ENCODE measurements at regions not wholly inside any gene's neighbourhood (a gene's known extent, or its start where the extent isn't known, plus 50 kb on each side); places are given as distances from the start of the nearest gene placed in this dataset.
"Not testable (repeated sequence)": the region's sequence is repeated elsewhere in the genome, so short reads cannot be mapped to it uniquely, and the experiment has no call there.

DNA sequence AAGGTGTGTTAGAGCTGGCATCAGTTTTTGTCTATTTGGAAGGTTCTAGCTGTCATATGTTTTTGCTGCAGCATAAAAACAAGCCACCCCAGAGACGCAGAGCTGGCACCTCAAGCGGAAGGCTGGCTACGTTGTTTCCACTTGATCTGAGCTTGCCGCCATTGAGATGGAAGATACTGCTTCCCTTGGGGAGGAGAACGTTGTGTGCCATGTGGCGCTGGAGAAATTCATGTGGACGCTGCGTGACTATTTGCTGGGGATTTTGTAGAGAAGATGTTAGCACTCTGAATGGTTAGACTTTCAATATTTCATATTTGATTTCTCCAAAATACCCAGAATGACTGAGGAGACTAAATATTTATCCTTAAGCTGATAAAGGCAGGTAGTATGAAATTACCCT is 216.2 kb upstream of the ST6GAL2 start:
- ATAC-seq, result no peak
- DNase-seq, result no peak
- POLR2A ChIA-PET, result no interaction called here
- no peak overlapping the region for H3K27ac Mint-ChIP-seq
- no peaks in the 10 kb centered on the region for H3K4me1 Mint-ChIP-seq
- no peak overlapping the region for H3K4me3 Mint-ChIP-seq
- H3K36me3 Mint-ChIP-seq, result peaks cover 0 to 9% (median 0%) of the 10 kb centered on the region in 3 donors
- peaks cover 2 to 28% (median 6%) of the 10 kb centered on the region in 9 donors for H3K9me3 Mint-ChIP-seq
- H3K27me3 Mint-ChIP-seq, result peaks cover 0 to 2% (median 0%) of the 10 kb centered on the region in 5 donors

DNA sequence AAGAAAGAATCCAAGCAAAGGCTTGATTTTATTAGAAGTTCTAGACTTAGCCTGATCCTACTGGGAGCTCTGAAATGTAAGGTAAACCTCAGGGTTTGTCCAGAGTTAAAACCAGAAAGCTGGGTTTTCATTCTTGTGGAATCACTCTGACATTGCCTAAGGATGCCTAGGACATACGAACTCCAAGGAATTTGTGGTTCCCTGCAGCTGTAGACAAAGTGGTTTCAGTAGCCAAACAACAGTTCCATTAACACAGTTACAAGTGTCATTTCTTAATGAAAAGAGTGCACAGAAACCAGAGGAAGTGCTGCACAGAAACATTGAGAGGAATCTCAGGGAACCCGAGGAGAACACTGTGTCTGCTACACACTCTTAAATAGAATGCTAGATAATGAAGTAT is 221.4 kb upstream of the ST6GAL2 start:
- Mint-ChIP-seq H3K27me3 (peaks cover 0 to 6% (median 1%) of the 10 kb centered on the region in 5 donors), H3K27ac (no peak overlapping the region), H3K36me3 (peaks cover 0 to 9% (median 0%) of the 10 kb centered on the region in 3 donors), H3K4me3 (no peak overlapping the region), H3K4me1 (no peaks in the 10 kb centered on the region), H3K9me3 (peaks cover 2 to 42% (median 10%) of the 10 kb centered on the region in 9 donors)
- POLR2A ChIA-PET, result no interaction called here
- ATAC-seq, result no peak
- DNase-seq, result no peak

DNA sequence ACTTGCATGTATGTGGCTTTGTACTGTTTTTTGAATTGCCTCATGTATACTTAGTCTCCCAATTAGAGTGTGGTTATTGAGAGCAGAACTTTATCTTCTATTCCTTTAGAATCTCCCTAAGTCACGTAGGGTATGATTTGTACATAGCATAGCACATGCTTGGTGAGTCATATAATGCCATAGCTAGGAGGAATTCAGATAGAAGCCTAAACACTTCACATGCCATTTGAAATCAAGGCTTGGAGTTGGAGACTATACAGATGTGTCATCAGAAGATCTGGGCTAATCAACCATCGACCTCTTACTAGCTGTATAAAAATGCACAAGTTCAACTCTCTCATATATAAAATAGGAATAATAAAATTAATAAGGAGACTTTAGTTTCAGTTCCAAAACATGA is 222.6 kb upstream of the ST6GAL2 start:
- H3K9me3 Mint-ChIP-seq, result peaks cover 2 to 33% (median 12%) of the 10 kb centered on the region in 9 donors
- POLR2A ChIA-PET, result no interaction called here
- DNase-seq (no peak), ATAC-seq (no peak)
- no peak overlapping the region for H3K27ac Mint-ChIP-seq
- no peaks in the 10 kb centered on the region for H3K4me1 Mint-ChIP-seq
- H3K36me3 Mint-ChIP-seq, result peaks cover 0 to 9% (median 0%) of the 10 kb centered on the region in 3 donors
- H3K4me3 Mint-ChIP-seq, result no peak overlapping the region
- peaks cover 0 to 6% (median 1%) of the 10 kb centered on the region in 5 donors for H3K27me3 Mint-ChIP-seq

DNA sequence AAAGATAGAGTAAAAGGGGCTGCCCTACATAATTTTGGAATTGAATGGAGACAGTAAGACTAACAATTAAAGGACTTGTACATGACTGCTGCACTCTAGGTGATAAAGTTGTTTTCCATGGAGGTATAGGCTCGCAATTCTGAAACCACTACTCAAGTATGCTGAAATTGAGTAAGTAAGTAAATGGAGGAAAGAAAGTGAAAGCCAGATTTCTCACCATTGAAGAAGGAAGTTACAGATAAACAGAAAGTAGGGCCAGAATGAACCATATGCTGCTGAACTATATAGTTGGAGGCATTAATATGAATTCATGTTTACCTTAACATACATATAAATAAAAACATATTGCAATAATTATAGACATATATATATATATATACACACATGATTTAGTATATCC is 225.7 kb upstream of the ST6GAL2 start:
- no peak overlapping the region for H3K4me3 Mint-ChIP-seq
- POLR2A ChIA-PET, result no interaction called here

DNA sequence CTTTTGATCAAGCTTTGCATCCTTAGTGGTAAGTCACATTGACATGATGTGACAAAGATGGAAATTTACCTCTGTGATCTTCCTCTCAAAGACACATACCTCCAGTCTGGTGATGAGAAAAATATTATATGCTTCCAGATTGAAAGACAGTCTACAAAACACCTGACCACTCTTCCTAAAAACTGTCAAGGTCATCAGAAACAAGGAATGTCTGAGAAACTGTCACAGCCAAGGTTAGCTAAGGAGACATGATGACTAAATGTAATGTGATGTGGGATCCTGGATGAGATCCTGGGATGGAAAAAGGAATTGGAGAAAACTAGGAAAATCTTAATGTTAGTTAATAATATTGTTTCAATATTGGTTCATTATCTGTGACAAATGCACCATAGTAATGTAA is 226.6 kb upstream of the ST6GAL2 start:
- H3K36me3 Mint-ChIP-seq, result no peaks in the 10 kb centered on the region
- no peak overlapping the region for H3K4me3 Mint-ChIP-seq
- H3K9me3 Mint-ChIP-seq, result peaks cover 0 to 24% (median 4%) of the 10 kb centered on the region in 9 donors

More for the DNA sequence above, 225.7 kb upstream of the ST6GAL2 start:
- DNase-seq (no peak), ATAC-seq (no peak)
- Mint-ChIP-seq H3K36me3 (no peaks in the 10 kb centered on the region), H3K9me3 (peaks cover 0 to 24% (median 3%) of the 10 kb centered on the region in 9 donors), H3K27me3 (peaks cover 0 to 6% (median 0%) of the 10 kb centered on the region in 5 donors), H3K27ac (no peak overlapping the region), H3K4me1 (no peaks in the 10 kb centered on the region)

DNA sequence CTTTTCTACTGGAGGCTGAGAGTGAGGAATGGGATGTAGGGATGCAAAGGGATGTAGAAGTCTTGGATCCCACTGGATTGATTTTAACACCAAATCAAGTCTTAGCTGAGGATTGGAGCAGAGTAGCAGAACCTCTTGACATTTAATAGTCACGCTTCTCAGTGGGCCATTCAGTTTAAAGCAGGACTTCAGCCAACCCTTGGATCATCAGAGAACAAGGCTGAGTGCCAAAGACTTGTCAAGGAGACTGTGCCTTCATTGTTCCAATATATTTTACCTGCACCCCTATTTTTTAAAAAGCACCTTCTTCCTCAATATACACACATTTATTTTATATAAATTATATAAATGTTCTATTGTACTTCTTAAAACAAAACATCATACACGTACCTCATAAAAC is 242.4 kb upstream of the ST6GAL2 start:
- no peaks in the 10 kb centered on the region for H3K4me1 Mint-ChIP-seq
- ATAC-seq, result no peak
- H3K36me3 Mint-ChIP-seq, result no peaks in the 10 kb centered on the region

More for the DNA sequence above, 226.6 kb upstream of the ST6GAL2 start:
- ATAC-seq (no peak), DNase-seq (no peak)
- POLR2A ChIA-PET, result no interaction called here
- Mint-ChIP-seq H3K27ac (no peak overlapping the region), H3K27me3 (peaks cover 0 to 6% (median 0%) of the 10 kb centered on the region in 5 donors), H3K4me1 (no peaks in the 10 kb centered on the region)

DNA sequence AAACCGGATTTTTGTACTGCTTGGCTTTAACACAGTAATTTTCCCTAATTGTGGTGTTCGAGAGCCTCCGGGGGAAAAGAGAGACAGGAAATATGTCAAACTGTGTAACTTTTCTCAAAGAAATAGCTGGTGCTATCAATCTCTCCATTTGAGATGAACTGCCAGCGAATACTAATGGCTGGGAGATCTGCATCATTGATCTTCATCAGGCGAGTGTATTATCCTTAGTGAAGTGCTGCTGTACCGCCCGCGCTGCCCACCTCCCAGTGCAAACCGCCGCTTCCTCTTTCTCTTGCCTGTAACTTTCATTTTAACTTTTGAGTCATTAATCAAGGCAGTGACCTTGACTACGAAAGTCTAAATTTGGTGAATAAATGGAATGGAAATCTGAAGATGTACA is 246.1 kb upstream of the ST6GAL2 start:
- no peak for ATAC-seq
- POLR2A ChIA-PET, result no interaction called here
- H3K9me3 Mint-ChIP-seq, result peaks cover 0 to 12% (median 0%) of the 10 kb centered on the region in 9 donors
- DNase-seq, result no peak
- H3K4me1 Mint-ChIP-seq, result no peaks in the 10 kb centered on the region
- no peaks in the 10 kb centered on the region for H3K36me3 Mint-ChIP-seq
- H3K27ac Mint-ChIP-seq, result no peak overlapping the region
- H3K27me3 Mint-ChIP-seq, result peaks cover 0 to 4% (median 0%) of the 10 kb centered on the region in 5 donors
- no peak overlapping the region for H3K4me3 Mint-ChIP-seq

More for the DNA sequence above, 242.4 kb upstream of the ST6GAL2 start:
- Mint-ChIP-seq H3K27ac (no peak overlapping the region), H3K9me3 (peaks cover 0 to 4% (median 0%) of the 10 kb centered on the region in 9 donors), H3K4me3 (no peak overlapping the region), H3K27me3 (peaks cover 0 to 4% (median 0%) of the 10 kb centered on the region in 5 donors)
- POLR2A ChIA-PET, result no interaction called here
- no peak for DNase-seq

DNA sequence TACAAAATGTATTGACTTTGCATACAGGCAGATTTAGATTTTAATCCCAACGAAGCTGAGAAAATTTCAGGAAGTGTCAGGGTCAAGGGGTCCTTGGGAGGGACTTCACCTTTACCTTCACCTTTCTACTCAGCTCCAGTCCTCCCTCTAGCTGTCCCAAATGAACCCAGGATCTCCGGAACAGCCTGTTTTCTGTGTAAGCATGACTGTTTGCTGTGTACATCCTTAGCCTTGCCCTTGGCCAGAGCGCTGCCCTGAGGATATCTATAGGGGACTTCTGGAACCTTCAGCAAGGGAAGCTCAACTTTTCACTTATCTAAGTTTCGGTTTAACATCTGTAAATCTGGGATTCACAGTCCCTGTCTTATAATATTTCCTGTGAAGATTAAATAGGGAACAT is 246.8 kb upstream of the ST6GAL2 start:
- Mint-ChIP-seq H3K27ac (no peak overlapping the region), H3K4me3 (no peak overlapping the region), H3K27me3 (peaks cover 0 to 4% (median 0%) of the 10 kb centered on the region in 5 donors), H3K4me1 (no peaks in the 10 kb centered on the region), H3K9me3 (peaks cover 0 to 12% (median 0%) of the 10 kb centered on the region in 9 donors), H3K36me3 (no peaks in the 10 kb centered on the region)
- DNase-seq (no peak), ATAC-seq (no peak)
- POLR2A ChIA-PET, result no interaction called here

DNA sequence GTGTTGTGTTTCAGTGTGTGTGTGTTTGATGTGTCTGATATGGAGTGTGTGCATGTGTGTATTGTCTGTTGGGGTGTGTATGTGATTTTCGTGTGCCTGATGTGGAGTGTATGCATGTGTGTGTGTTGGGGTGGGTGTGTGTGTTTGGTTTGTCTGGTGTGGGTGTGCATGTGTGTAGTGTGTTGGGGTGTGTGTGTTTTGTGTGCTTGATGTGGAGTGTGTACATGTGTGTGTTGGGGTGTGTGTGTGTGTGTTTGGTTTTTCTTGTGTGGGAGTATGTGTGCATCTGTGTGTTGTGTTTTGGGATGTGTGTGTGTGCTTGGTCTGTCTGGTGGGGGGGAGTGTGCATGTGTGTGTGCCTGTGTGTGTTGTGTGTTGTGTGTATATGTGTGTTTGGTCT is 247.4 kb upstream of the ST6GAL2 start:
- POLR2A ChIA-PET, result no interaction called here
- Mint-ChIP-seq H3K4me3 (no peak overlapping the region), H3K4me1 (no peaks in the 10 kb centered on the region), H3K36me3 (no peaks in the 10 kb centered on the region), H3K27ac (no peak overlapping the region), H3K27me3 (peaks cover 0 to 4% (median 0%) of the 10 kb centered on the region in 5 donors), H3K9me3 (peaks cover 0 to 12% (median 0%) of the 10 kb centered on the region in 9 donors)
- DNase-seq (no peak), ATAC-seq (no peak)

DNA sequence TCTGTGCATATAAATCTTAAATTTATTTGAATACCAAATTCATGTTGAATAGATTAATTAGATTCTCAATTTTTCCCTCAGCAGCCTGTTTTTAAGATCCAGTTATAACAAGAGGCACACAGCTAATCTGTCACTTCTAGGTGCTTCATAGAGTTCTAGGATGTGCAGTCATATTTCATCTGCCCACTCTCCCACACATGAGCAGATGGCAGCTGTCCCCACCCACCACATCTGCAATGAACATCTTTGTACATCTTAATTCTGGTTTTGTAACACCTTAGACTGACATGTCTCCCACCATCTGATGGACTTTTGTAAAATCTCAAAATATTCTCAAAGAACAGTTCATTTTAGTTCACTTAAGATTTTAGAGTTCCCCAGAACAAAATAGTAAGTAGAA is 250.8 kb upstream of the ST6GAL2 start:
- Mint-ChIP-seq H3K27ac (no peak overlapping the region), H3K9me3 (peaks cover 0 to 12% (median under 1%) of the 10 kb centered on the region in 9 donors), H3K27me3 (no peaks in the 10 kb centered on the region), H3K4me3 (no peak overlapping the region), H3K4me1 (no peaks in the 10 kb centered on the region), H3K36me3 (no peaks in the 10 kb centered on the region)
- POLR2A ChIA-PET, result no interaction called here
- ATAC-seq (no peak), DNase-seq (no peak)

DNA sequence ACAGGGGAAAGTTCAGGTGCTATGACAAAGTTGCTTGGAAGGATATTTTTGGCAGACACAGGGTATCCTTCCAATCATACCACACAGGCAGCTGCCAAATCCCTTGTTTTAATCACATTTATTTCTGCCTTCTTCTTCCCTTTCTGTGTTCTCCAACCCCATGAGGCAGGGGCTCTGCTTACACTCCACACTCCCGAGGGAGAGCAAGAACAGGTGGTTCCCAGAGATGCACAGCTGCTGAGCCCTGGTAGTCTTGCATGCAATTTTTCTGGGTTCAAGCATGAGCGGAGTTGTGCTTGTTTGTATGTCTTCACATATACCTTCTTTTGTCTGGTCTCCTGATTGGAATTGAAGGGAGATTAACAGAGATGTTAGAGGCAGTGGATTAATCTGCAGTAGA is 251.7 kb upstream of the ST6GAL2 start:
- DNase-seq (no peak), ATAC-seq (no peak)
- peaks cover 0 to 12% (median 7%) of the 10 kb centered on the region in 9 donors for H3K9me3 Mint-ChIP-seq
- H3K4me3 Mint-ChIP-seq, result no peak overlapping the region
- no peaks in the 10 kb centered on the region for H3K36me3 Mint-ChIP-seq
- no peaks in the 10 kb centered on the region for H3K4me1 Mint-ChIP-seq
- POLR2A ChIA-PET, result no interaction called here
- no peak overlapping the region for H3K27ac Mint-ChIP-seq
- H3K27me3 Mint-ChIP-seq, result no peaks in the 10 kb centered on the region

DNA sequence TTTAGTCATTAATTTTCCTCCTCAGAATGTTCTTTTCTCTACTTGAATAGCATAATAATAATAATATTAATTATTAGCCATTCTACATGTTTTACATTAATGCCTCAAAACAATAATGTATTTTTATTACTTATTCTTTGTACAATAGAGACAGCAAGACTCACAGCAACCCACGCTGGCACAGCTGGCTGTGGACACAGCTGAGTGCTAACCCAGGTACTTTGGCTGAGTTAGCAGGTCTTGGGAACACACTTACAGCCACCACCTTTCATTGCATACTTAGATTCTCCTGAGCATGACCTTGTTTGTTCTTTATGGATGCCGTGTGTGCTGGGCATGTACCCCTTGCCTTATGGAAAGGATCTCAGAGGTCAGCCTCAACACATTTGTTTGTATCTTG is 260.2 kb upstream of the ST6GAL2 start:
- no peak for DNase-seq
- no peak for ATAC-seq
- no peaks in the 10 kb centered on the region for H3K4me1 Mint-ChIP-seq
- H3K4me3 Mint-ChIP-seq, result no peak overlapping the region
- no peaks in the 10 kb centered on the region for H3K36me3 Mint-ChIP-seq
- POLR2A ChIA-PET, result no interaction called here
- H3K27ac Mint-ChIP-seq, result no peak overlapping the region
- H3K27me3 Mint-ChIP-seq, result peaks cover 0 to 5% (median 0%) of the 10 kb centered on the region in 5 donors
- H3K9me3 Mint-ChIP-seq, result peaks cover 0 to 20% (median 3%) of the 10 kb centered on the region in 9 donors

DNA sequence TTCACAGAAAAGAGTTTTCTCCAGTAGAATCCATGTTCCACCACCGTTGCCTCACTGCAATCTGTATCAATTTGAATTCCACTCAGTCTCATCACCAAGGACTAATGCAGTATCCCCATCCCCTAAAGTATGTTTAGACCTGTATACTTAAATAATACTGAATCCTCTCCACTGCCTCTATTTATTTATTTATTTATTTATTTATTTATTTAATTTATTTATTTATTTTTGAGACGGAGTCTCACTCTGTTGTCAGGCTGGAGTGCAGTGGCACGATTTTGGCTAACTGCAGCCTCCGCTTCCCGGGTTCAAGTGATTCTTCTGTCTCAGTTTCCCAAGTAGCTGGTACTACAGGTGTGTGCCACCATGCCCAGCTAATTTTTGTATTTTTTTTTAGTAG is 260.7 kb upstream of the ST6GAL2 start:
- POLR2A ChIA-PET, H3K4me3 Mint-ChIP-seq, H3K27me3 Mint-ChIP-seq, ATAC-seq, H3K27ac Mint-ChIP-seq, H3K4me1 Mint-ChIP-seq, H3K36me3 Mint-ChIP-seq, DNase-seq: not testable (repeated sequence)
- peaks cover 0 to 20% (median 3%) of the 10 kb centered on the region in 9 donors for H3K9me3 Mint-ChIP-seq

DNA sequence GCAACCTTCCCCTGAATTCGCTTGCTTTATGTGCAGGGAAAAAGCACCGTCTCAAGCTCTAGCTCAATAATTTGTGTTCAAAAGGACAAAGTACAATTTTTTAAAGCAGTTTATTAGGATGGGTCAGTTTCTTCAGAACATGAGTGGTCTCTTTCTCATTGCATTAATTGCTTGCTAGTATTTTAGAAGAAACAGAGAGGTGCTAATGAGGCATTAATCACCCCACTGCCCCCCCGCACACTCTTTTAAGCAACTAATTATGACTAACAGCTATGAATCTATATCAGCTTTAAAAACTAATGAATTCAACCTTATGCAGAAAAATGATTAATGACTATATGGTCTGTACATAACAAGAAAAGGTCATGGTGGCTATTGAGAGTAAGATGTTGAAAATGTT is 262.1 kb upstream of the ST6GAL2 start:
- no peaks in the 10 kb centered on the region for H3K36me3 Mint-ChIP-seq
- POLR2A ChIA-PET, result no interaction called here
- no peak overlapping the region for H3K27ac Mint-ChIP-seq
- peaks cover 0 to 7% (median 2%) of the 10 kb centered on the region in 9 donors for H3K9me3 Mint-ChIP-seq
- peaks cover 0 to 5% (median 0%) of the 10 kb centered on the region in 5 donors for H3K27me3 Mint-ChIP-seq
- DNase-seq, result no peak
- no peak overlapping the region for H3K4me3 Mint-ChIP-seq
- H3K4me1 Mint-ChIP-seq, result no peaks in the 10 kb centered on the region
- no peak for ATAC-seq

Measured in naive thymus-derived CD8-positive, alpha-beta T cell (primary cell).